SU-DHL-6 (cell line): ENCODE measurements at regions not wholly inside any gene's neighbourhood (a gene's known extent, or its start where the extent isn't known, plus 50 kb on each side); places are given as distances from the start of the nearest gene placed in this dataset.

Source experiments
- EZH2phosphoT487 ChIP-seq: fragments of 200-600 bp; sonication (generic), shearing (Covaris generic); conservative IDR thresholded peaks from 2 replicates; pipeline ENCODE4 v1.6.1; 2018; ENCODE audit warnings: mild to moderate bottlenecking, antibody characterized with exemption, low read length, moderate library complexity, mixed read lengths
- TF ChIP-seq, protein P1 (sequence below): fragments of 200-600 bp; sonication (generic); IDR thresholded peaks from one replicate; pipeline ENCODE4 v1.5.1; 2017; ENCODE audit warnings: antibody characterized with exemption, mild to moderate bottlenecking, low read length, moderate library complexity; ENCODE audit not compliant: insufficient read depth, poor library complexity, severe bottlenecking

- TF ChIP-seq, protein P1, sequence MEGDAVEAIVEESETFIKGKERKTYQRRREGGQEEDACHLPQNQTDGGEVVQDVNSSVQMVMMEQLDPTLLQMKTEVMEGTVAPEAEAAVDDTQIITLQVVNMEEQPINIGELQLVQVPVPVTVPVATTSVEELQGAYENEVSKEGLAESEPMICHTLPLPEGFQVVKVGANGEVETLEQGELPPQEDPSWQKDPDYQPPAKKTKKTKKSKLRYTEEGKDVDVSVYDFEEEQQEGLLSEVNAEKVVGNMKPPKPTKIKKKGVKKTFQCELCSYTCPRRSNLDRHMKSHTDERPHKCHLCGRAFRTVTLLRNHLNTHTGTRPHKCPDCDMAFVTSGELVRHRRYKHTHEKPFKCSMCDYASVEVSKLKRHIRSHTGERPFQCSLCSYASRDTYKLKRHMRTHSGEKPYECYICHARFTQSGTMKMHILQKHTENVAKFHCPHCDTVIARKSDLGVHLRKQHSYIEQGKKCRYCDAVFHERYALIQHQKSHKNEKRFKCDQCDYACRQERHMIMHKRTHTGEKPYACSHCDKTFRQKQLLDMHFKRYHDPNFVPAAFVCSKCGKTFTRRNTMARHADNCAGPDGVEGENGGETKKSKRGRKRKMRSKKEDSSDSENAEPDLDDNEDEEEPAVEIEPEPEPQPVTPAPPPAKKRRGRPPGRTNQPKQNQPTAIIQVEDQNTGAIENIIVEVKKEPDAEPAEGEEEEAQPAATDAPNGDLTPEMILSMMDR = no peak
- no peak for TF ChIP-seq EZH2phosphoT487
Measured at GRCh38 chr1:188476606-188477005, 1647.9 kb downstream of the PLA2G4A start.
